GM23338 (cell line): ENCODE measurements at regions not wholly inside any gene's neighbourhood (a gene's known extent, or its start where the extent isn't known, plus 50 kb on each side); places are given as distances from the start of the nearest gene placed in this dataset.

Source experiments
- CREB1 ChIP-seq: fragments of 250-450 bp; sonication (Bioruptor Pico); IDR thresholded peaks from 2 replicates; pipeline ENCODE4 v1.5.0; 2020; ENCODE audit warnings: low read depth, mild to moderate bottlenecking, moderate library complexity
- EZH2 ChIP-seq: fragments of 200-600 bp; sonication (generic); IDR thresholded peaks from one replicate; pipeline ENCODE4 v1.8.0; 2017; ENCODE audit warnings: antibody characterized with exemption, mild to moderate bottlenecking, low read depth; ENCODE audit not compliant: unreplicated experiment
- TF ChIP-seq, protein P1 (sequence below), 2 experiments: fragments of 200-600 bp in 1 of 2; sonication (generic) in 1 of 2; conservative IDR thresholded peaks; 2 replicates each; pipeline versions ENCODE4 v1.5.1 to v1.6.1; 2016 to 2017; ENCODE audit warnings: antibody characterized with exemption in 2 of 2, low read depth in 2 of 2, mild to moderate bottlenecking in 2 of 2, moderate library complexity in 1 of 2

DNA sequence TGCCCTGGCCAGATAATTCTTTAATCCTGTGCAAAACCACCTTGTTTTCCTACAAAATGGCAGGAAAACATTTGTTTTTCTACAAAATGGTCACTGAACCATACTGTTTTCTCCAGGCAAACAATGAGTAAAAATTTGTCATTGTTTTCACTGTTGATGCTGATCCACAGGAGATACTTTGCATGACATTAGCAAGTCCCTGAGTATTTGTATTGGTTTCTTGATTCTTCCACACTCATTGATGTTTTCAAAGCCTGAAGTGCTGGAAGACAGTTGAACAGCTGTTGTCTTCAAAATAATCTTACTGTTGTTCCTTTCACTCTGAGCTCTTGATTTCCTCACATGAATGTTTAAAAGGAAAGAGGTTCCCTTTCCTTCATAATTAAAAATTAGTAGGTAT lies 123.1 kb upstream of the HTR2A start:
- TF ChIP-seq, protein P1, sequence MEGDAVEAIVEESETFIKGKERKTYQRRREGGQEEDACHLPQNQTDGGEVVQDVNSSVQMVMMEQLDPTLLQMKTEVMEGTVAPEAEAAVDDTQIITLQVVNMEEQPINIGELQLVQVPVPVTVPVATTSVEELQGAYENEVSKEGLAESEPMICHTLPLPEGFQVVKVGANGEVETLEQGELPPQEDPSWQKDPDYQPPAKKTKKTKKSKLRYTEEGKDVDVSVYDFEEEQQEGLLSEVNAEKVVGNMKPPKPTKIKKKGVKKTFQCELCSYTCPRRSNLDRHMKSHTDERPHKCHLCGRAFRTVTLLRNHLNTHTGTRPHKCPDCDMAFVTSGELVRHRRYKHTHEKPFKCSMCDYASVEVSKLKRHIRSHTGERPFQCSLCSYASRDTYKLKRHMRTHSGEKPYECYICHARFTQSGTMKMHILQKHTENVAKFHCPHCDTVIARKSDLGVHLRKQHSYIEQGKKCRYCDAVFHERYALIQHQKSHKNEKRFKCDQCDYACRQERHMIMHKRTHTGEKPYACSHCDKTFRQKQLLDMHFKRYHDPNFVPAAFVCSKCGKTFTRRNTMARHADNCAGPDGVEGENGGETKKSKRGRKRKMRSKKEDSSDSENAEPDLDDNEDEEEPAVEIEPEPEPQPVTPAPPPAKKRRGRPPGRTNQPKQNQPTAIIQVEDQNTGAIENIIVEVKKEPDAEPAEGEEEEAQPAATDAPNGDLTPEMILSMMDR (conservative IDR thresholded peaks at IDR 0.05; ENCODE audit: low read depth in 2 of 2): no peak
- TF ChIP-seq CREB1 (CRISPR knock-in tag): no peak
- TF ChIP-seq EZH2: no peak
